HG03342 (cell line): ENCODE measurements at regions not wholly inside any gene's neighbourhood (a gene's known extent, or its start where the extent isn't known, plus 50 kb on each side); places are given as distances from the start of the nearest gene placed in this dataset.

Source experiments
- ATAC-seq: cut with Tn5 transposase; IDR thresholded peaks from one replicate; pipeline ENCODE4 v1.9.1; 2021; ENCODE audit warnings: mild to moderate bottlenecking, moderate library complexity; ENCODE audit not compliant: unreplicated experiment

DNA sequence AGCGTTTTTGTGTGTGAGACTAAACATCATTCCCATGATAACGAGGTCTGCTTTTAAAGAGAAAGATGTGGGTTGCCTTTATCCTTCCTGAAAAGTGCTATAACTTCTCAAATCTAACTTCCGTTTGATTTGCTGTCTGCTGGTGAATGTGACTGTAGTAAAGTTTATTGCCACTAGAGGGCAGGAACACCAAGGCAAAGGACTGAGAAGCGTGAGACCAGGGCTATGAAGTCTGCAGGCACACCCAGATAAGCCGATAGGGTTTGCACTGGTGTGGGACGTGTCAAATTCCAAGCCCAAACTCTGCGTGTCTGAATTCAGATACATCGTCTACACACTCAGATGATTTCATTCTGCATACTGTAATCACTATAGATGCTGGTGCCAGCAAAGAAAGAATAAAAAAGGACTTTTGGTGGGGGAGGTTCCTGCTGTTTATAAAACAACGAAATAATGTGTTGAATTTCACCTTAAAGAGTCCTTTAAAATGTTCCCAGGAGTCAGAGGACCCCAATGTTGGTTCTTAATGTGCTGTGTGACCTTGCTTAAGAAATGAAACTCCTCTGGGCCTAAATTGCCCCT, 87.2 kb downstream of the PTTG1 start:
- ATAC-seq: peak; percentile 57

DNA sequence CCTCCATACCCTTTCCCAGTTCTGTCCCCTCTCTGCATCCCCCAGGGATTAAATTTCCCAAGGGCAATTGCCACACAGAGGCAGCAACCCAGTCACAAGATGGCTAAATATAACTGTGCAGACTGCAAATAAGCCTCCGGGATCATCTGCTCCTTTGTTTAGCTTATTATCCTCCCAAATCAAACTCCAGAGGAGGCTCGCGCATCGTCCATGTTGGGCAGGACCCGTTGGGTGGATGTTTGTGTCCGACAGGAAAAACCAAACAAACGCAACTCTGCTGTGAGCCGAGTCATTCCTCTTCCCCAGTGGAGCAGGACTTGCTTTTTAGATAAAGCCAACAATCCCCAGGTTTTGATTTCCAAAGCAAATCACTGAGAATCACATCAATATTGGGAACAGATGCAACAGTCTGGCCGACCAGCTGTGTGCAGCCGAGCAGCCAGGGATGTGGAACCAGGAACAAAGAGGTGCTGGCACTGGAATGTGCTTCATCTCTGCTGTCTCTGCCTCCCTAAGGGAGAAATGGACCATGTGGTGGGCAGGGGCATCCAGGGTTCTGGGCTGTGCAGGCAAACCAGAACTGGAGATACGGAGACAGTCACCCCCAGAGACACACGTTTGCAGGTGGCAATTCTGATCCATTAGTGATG, 89.8 kb downstream of the PTTG1 start:
- no peak for ATAC-seq
